Prostate gland (tissue), 2 donors: ENCODE measurements at regions not wholly inside any gene's neighbourhood (a gene's known extent, or its start where the extent isn't known, plus 50 kb on each side); places are given as distances from the start of the nearest gene placed in this dataset.

Experiments
- CTCF ChIP-seq, 4 experiments: fragments of 200-600 bp in 2 of 4; fragments of 450-650 bp in 2 of 4; sonication (generic) in 2 of 4; IDR thresholded peaks; 1 replicate in 3 of 4; 2 replicates in 1 of 4; pipeline ENCODE4 v1.5.1; 2016 to 2019; ENCODE audit warnings: antibody characterized with exemption in 4 of 4, mild to moderate bottlenecking in 2 of 4, moderate library complexity in 2 of 4
- POLR2AphosphoS5 ChIP-seq: sonication (generic); formaldehyde crosslinking; IDR thresholded peaks from one replicate; pipeline ENCODE4 v1.6.1; 2017; ENCODE audit warnings: antibody characterized with exemption

GRCh38 chr1:58896246-58897183, 112.7 kb upstream of the JUN start:
- TF ChIP-seq POLR2AphosphoS5 (peak; percentile 49), CTCF (IDR thresholded peaks at IDR 0.05) (no peak)
